Testis (tissue), 2 donors: ENCODE measurements at regions not wholly inside any gene's neighbourhood (a gene's known extent, or its start where the extent isn't known, plus 50 kb on each side); places are given as distances from the start of the nearest gene placed in this dataset.

Experiments used
- POLR2A ChIP-seq: fragments of 450-650 bp; IDR thresholded peaks from one replicate; pipeline ENCODE4 v1.6.1; 2017; ENCODE audit warnings: antibody characterized with exemption, mild to moderate bottlenecking, moderate library complexity
- TF ChIP-seq, protein P1 (sequence below), 3 experiments: fragments of 450-650 bp in 2 of 3; fragments of 200-600 bp in 1 of 3; sonication (generic) in 1 of 3; IDR thresholded peaks; one replicate each; pipeline ENCODE4 v1.5.1; 2016 to 2019; ENCODE audit warnings: antibody characterized with exemption in 3 of 3, mild to moderate bottlenecking in 2 of 3, moderate library complexity in 1 of 3

DNA sequence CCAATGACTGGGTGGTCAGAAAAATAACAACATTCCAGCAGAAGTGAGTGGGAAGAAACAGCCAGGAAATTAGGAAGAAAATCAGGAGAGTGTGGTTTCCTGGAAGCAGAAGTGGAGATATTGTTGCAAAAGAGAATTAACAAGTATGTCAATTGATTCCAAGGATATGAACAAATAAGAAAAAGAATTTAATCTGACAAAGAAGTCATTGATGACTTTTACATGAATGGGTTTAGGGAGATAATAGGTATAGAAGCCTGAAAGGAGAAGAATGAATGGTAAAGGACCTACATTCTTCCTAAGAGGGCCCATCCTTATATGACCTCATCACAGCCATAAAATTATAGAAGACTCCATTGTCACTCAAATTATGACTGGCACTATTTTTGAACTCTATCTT is 1440.1 kb downstream of the OTOL1 start:
- TF ChIP-seq, protein P1, sequence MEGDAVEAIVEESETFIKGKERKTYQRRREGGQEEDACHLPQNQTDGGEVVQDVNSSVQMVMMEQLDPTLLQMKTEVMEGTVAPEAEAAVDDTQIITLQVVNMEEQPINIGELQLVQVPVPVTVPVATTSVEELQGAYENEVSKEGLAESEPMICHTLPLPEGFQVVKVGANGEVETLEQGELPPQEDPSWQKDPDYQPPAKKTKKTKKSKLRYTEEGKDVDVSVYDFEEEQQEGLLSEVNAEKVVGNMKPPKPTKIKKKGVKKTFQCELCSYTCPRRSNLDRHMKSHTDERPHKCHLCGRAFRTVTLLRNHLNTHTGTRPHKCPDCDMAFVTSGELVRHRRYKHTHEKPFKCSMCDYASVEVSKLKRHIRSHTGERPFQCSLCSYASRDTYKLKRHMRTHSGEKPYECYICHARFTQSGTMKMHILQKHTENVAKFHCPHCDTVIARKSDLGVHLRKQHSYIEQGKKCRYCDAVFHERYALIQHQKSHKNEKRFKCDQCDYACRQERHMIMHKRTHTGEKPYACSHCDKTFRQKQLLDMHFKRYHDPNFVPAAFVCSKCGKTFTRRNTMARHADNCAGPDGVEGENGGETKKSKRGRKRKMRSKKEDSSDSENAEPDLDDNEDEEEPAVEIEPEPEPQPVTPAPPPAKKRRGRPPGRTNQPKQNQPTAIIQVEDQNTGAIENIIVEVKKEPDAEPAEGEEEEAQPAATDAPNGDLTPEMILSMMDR (IDR thresholded peaks at IDR 0.05), result no peak
- TF ChIP-seq POLR2A, result no peak
